Tibial artery (tissue), 4 donors: ENCODE measurements at regions not wholly inside any gene's neighbourhood (a gene's known extent, or its start where the extent isn't known, plus 50 kb on each side); places are given as distances from the start of the nearest gene placed in this dataset.

Experiments used
- DNase-seq, 2 donors: peaks; one replicate each; pipeline ENCODE4 v3.0.0-alpha.2; 2019
- H3K27ac ChIP-seq, 2 donors: fragments of 200-600 bp; sonication (generic) in 1 of 2; 1 replicate in 1 of 2; 2 replicates in 1 of 2; pipeline ENCODE4 v1.5.1; 2018 to 2019; ENCODE audit warnings: mild to moderate bottlenecking in 1 of 2
- H3K27me3 ChIP-seq, 2 donors: fragments of 200-600 bp; sonication (generic) in 1 of 2; one replicate each; pipeline versions ENCODE4 v1.5.1 to v1.6.0; 2016 to 2019
- H3K36me3 ChIP-seq, 3 donors: fragments of 200-600 bp; sonication (generic) in 2 of 3; one replicate each; pipeline ENCODE4 v1.5.1; 2016 to 2019; ENCODE audit warnings: mild to moderate bottlenecking in 2 of 3
- H3K4me1 ChIP-seq, 4 donors: fragments of 200-600 bp; sonication (generic) in 2 of 4; 1 replicate in 3 of 4; 2 replicates in 1 of 4; pipeline ENCODE4 v1.5.1; 2016 to 2019
- H3K4me3 ChIP-seq, 2 donors: fragments of 200-600 bp; sonication (generic) in 1 of 2; 1 replicate in 1 of 2; 2 replicates in 1 of 2; pipeline ENCODE4 v1.5.1; 2018 to 2019; ENCODE audit warnings: mild to moderate bottlenecking in 2 of 2
- H3K9me3 ChIP-seq, 3 donors: fragments of 200-600 bp; sonication (generic) in 1 of 3; one replicate each; pipeline ENCODE4 v1.5.1; 2016 to 2019
- CTCF ChIP-seq, 2 experiments: fragments of 200-600 bp in 1 of 2; fragments of 450-650 bp in 1 of 2; IDR thresholded peaks; one replicate each; pipeline ENCODE4 v1.5.1; 2017 to 2019; ENCODE audit warnings: antibody characterized with exemption in 2 of 2, mild to moderate bottlenecking in 1 of 2, moderate library complexity in 1 of 2
- intact Hi-C: fragments of 100-400 bp; cut with DNase I; formaldehyde crosslinking; loops from one replicate; pipeline ENCODE4 v1.15.0; 2023; ENCODE audit warnings: low total_unique reads

- DNase-seq, result no peak
- Histone ChIP-seq H3K4me3 (no peak overlapping the region), H3K27me3 (peaks cover 0 to 17% of the 10 kb centered on the region in 2 donors), H3K27ac (no peak overlapping the region), H3K9me3 (no peaks in the 10 kb centered on the region), H3K36me3 (no peaks in the 10 kb centered on the region), H3K4me1 (peaks cover 0 to 20% (median 6%) of the 10 kb centered on the region in 4 donors)
- TF ChIP-seq CTCF (IDR thresholded peaks at IDR 0.05), result no peak
- intact Hi-C loops, result no loop called here
Observed at GRCh38 chr12:127450826-127451225, 816.1 kb upstream of the TMEM132C start.

GRCh38 chr12:127455347-127456265 lies 811.4 kb upstream of the TMEM132C start:
- Histone ChIP-seq H3K9me3 (no peaks in the 10 kb centered on the region), H3K27me3 (peaks cover 0 to 26% of the 10 kb centered on the region in 2 donors), H3K4me3 (peak overlapping the region; percentile 29 to 46), H3K27ac (no peak overlapping the region), H3K36me3 (no peaks in the 10 kb centered on the region), H3K4me1 (peaks cover 0 to 25% (median 10%) of the 10 kb centered on the region in 4 donors)
- no peak for DNase-seq
- intact Hi-C loops, result no loop called here
- no peak for TF ChIP-seq CTCF (IDR thresholded peaks at IDR 0.05)

GRCh38 chr12:127457726-127458125 lies 809.2 kb upstream of the TMEM132C start:
- peaks cover 0 to 25% (median 10%) of the 10 kb centered on the region in 4 donors for H3K4me1 ChIP-seq
- no peaks in the 10 kb centered on the region for H3K9me3 ChIP-seq
- no peak overlapping the region for H3K27ac ChIP-seq
- H3K36me3 ChIP-seq, result no peaks in the 10 kb centered on the region
- peaks cover 0 to 26% of the 10 kb centered on the region in 2 donors for H3K27me3 ChIP-seq
- no peak for TF ChIP-seq CTCF (IDR thresholded peaks at IDR 0.05)
- intact Hi-C loops, result no loop called here
- DNase-seq, result no peak
- H3K4me3 ChIP-seq, result no peak overlapping the region

GRCh38 chr12:127459166-127459565 lies 807.8 kb upstream of the TMEM132C start:
- Histone ChIP-seq H3K4me3 (no peak overlapping the region), H3K4me1 (peaks cover 0 to 20% (median 10%) of the 10 kb centered on the region in 4 donors), H3K36me3 (no peaks in the 10 kb centered on the region), H3K27me3 (peaks cover 0 to 26% of the 10 kb centered on the region in 2 donors), H3K27ac (no peak overlapping the region), H3K9me3 (no peaks in the 10 kb centered on the region)
- DNase-seq, result no peak
- intact Hi-C loops, result no loop called here
- TF ChIP-seq CTCF (IDR thresholded peaks at IDR 0.05), result no peak

GRCh38 chr12:127459687-127460086 lies 807.3 kb upstream of the TMEM132C start:
- DNase-seq, result no peak

More at GRCh38 chr12:127459687-127460086, 807.3 kb upstream of the TMEM132C start:
- Histone ChIP-seq H3K9me3 (no peaks in the 10 kb centered on the region), H3K4me1 (peaks cover 0 to 15% (median 10%) of the 10 kb centered on the region in 4 donors), H3K4me3 (no peak overlapping the region), H3K36me3 (no peaks in the 10 kb centered on the region), H3K27me3 (peaks cover 0 to 21% of the 10 kb centered on the region in 2 donors), H3K27ac (no peak overlapping the region)
- no peak for TF ChIP-seq CTCF (IDR thresholded peaks at IDR 0.05)
- intact Hi-C loops, result no loop called here
